ENCODE measurements at regions not wholly inside any gene's neighbourhood (a gene's known extent, or its start where the extent isn't known, plus 50 kb on each side); places are given as distances from the start of the nearest gene placed in this dataset.

DNA sequence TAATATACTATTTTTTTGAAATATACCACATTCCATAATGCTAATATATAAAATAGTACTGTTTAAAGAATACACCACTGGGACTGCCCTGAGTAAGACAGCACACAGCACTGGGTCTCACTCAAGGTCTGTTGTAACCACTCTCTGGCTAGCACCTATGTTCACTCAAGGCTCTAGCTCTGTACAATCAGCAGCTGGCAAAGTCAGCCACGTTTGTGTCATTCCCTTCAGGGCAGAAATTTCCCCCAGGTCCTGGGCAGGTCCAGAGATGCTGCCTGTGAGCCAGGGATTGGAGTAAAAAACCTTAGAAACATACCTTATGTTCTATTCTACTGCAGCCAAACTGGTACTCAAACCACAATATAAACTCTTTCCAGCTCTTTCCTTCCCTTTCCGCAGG is 1160.2 kb upstream of the ADGRL3 start:
- no peak for DNase-seq

DNA sequence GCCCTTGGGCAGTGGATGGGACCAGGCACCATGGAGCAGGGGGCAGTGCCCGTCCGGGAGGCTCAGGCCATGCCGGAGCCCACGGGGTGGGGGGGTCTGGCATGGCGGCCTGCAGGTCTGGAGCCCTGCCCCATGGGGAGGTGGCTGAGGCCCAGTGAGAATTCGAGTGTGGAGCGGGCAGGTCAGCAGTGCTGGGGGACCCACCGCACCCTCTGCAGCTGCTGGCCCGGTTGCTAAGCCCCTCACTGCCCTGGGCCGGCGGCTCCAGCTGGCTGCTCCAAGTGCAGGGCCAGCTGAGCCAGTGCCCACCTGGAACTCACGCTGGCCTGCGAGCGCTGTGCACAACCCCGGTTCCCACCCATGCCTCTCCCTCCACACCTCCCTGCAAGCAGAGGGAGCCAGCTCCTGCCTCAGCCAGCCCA is 1157.9 kb upstream of the ADGRL3 start:
- no peak for DNase-seq

DNA sequence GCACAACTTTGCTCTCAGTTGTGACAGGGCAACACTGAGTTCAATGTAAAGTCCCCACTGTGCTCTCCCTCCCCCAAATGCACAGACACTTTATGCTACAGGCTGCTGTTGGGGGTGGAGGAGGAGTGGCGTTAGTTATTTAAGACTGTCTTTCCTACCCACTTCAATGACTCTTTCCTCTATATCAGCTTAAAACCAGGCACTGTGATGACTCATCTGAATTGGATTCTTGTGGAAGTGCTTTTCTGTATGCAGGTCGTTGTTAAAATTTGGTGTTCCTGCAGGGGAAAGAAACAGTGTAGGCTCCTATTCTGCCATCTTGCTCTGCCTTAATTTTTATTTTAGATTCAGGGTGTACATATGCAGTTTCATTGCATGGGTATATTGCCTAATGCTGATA is 1157.2 kb upstream of the ADGRL3 start:
- no peak for DNase-seq

DNA sequence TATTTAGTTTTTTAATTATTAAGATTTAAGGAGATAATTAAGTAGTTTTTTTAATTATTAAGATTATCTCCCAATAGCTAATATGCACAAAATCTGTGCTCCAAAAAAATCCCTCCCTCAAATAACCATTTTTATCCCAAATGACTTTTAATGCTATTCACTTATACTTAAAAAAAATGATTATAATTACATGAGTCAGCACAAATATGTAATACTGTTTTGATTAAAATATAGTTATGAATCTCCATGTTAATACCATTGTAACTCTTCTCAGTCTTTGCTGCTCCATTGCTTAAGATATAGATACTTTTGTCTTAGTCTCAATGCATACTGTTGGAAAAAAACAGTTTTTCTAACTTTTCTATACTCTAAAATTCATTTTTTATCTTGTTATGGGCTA is 1121.1 kb upstream of the ADGRL3 start:
- DNase-seq = no peak

DNA sequence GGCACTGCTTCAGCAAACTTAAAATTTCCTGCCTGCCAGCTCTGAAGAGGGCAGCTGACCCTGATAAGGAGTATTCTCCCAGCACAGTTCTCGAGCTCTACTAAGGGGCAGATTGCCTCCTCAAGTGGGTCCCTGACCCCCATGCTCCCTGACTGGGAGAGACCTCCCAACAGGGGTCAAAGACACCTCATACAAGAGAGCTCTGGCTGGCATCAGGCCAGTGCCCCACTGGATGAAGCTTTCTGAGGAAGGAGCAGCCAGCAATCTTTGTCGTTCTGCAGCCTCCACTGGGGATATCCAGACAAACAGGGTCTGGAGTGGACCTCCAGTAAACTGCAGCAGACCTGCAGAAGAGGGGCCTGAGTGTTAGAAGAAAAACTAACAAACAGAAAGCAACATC is 1118.3 kb upstream of the ADGRL3 start:
- DNase-seq = no peak

DNA sequence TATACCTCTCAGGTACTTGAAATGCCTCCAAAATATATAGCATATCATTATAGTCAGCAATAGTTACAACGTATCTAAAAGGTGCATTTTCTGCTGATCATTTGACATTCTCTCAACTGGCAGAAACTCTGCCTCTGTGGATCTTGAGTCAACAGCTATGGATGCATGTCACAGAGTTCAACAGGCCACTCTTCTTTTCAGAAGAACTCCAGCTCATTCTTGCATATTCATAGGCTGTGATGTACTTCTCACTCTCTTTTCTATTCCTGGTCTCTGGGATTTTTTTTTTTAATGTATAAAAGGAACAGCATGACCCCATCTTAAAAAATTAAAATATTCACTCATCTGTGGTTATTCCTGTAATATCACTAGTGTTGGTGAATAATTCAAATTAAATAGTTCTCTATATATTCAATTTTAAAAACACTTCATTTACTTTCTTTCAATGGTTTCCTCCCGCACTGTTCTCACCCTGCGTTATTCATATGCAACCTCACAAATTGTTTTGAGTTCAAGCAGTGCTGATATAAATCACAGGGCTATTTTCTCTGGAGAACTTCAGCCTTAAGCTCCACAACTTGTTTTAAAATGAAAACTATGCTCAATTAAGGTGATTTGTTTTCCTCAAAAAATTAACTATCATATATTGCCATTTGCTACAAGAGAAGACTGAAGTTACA is 1111.2 kb upstream of the ADGRL3 start:
- no peak for DNase-seq

DNA sequence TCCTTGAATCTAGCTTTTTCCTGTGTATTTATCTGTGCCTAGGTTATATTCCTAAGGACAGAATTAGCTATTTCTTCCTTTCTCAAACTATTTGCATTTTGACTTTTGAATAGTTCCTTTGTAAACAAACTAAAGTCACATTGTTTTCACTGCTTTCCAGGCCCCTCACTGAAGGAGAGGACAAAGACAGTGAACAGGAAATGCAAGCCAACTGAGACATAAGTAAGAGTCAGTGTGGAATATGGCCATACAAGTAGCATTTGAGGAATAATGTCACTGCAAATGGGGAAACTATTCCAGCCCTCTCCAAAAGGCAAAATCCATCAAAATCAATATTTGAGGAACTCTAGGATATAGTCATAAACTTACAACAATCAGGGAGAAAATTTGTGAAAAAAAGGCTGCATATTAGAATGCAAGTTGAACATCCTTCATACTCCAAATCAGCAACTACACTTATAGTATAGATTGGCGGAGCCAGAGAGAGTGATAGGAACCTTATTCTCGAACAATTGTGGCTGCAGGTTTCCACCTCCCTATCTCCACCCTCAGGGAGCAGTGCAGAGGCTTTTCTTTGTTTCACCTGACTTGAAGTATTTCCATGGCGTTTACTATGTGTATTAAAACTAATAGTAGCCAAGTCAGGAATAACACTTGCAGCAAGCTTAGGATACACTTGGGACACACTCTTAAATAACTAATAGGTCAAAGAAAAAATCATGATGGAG is 1110.4 kb upstream of the ADGRL3 start:
- DNase-seq = no peak

DNA sequence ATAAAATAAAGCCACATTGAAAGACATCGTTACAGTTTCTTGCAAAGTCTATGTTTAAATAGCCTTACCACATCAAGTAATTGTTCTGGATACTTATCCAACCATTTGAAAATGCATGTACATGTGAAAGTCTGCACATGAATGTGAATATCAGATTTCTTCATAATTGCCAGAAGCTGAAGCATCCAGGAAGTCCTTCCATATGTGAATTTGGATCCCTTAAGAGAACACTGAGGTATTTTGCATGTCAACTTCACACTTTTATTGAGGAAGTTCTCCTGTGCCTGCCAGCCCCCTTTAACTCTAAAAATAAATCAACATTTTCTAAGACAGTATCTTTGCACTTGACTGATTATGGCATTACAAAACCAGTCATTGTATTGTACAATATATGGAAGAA is 1103.5 kb upstream of the ADGRL3 start:
- no peak for DNase-seq

DNA sequence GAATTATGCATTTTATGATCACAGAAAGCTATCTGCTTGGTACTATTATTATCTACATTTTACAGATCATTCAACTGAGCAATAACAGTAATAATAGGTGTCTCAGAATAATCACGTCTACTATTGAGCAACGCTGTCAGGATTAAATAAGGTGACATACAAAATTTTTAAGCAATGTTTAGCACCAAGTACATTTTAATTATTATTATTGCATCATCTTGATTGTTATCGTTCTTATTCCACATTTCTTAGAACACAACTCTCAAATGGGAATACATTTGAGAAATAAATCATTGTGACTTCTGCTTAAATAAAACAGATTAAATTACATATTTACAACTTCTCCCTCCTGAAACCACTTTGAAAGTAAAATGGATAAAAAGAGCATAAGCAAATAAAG is 1083.5 kb upstream of the ADGRL3 start:
- DNase-seq = no peak

DNA sequence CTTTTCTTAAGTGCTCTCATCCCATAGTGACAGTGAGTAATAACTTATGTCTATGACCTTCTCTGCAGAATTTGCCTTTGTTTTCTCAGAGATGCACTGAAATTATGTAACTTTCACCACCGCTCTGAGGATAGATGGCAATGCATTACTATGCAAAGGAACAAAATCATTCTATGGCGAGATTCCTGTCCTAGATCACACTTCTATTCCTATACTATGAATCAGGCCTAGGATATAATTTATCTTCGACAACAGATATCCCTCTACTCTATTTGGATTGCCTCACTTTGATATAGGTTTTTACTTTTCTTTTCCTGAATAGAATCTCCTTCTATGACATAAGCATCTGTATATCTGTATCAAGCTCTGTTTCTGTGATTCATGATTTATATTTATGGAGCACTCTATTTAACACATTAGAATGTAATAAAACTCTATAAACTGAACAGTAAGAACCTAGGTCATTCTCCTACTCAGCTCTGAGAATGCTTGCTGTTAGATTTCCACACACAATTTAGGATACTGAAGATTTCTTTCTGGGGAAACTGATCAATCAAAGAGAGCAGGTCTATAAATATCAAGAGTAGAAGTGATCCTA is 1082.3 kb upstream of the ADGRL3 start:
- DNase-seq = no peak

DNA sequence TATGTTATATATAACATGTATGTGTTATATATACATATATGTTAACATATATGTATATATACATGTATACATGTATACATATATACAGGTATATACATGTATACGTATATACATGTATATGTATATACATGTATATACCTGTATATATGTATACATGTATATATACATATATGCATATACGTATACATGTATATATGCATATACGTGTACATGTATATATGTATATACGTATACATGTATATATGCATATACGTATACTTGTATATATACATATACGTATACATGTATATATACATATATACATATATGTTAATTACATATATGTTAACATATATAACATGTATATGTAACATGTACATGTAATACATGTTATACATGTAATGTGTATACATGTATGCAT is 1077.3 kb upstream of the ADGRL3 start:
- no peak for DNase-seq

DNA sequence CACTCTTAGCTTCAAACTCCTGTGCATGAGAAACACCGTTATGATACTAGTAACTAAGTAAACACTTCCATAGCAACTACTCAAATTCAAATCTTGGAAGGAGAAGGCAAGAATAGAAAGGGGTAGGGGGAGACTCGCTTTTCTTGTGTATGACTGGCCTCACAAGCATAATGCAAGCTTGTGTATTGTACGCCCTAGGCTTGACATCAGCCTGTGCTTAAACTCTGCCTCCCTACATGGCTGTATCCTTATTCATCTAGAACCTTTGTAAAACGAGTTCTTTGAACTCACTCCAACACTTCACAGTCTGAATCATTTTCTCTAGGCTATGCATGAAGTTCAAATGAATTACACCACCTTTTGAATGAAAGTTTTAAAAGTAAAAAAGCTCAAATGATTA is 1071.2 kb upstream of the ADGRL3 start:
- DNase-seq = no peak

DNA sequence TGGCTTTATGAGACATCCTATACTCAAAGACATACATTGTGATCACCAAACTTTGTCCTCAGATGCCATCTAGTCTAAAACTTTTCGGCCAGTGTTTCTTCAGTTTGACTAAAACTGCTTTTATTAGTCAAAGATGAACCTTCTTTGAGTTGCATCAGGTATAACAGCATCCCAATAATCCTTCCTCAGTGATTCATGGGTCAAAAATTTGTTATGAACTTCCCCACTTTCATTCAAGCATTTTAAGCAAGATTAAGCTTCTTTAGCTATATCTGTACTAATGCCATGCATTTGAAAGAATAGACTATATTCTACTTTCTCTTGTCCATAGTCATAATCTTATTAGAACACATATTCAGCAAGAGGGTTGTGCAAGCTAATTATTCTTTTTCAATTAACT is 1070.4 kb upstream of the ADGRL3 start:
- DNase-seq = no peak

DNA sequence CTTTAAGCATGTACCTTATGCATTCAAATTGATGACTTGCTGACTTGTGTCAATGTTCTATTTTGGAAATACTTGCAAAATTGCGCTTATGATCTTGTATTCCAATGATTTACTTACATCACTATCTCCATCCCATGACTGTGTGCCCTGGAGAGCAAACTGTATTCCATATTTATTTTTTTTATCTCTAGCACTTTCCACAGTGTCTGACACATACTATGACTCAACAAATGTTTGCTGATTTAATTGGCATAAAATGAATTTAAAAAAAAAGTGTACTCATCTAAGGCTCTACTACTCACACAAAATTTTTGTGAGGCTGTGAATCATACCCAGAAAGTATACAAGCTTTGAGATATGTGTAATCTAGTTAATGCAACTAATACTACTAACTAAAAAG is 1066.8 kb upstream of the ADGRL3 start:
- DNase-seq = no peak

DNA sequence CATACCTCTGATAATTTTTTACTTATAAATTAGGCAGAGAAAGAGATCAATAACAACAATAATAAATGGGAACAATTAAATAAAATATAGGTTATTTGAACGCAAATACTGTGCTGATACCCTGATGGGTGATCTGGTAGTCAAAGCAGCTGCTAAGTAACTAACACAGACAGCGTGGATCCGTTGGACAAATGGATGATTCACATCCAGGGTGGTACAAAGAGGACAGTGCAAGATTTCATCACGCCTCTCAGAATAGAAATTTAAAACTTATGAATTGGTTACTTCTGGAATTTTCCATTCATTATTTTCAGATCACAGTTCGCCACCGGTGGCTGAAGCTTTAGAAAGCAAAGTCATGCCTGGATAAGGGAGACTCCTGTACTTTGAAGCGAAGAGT is 1066.0 kb upstream of the ADGRL3 start:
- no peak for DNase-seq

DNA sequence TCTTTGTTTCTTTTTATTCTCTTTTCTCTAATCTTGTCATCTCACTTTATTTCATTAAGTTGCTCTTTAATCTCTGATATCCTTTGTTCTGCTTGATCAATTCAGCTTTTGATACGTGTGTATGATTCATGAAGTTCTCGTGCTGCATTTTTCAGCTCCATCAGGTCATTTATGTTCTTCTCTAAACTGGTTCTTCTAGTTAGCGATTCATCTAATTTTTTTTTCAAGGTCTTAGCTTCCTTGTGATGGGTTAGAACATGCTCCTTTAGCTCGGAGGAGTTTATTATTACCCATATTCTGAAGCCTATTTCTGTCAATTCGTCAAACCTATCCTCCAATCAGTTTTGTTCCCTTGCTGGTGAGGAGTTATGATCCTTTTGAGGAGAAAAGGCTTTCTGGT is 1045.0 kb upstream of the ADGRL3 start:
- DNase-seq = no peak

DNA sequence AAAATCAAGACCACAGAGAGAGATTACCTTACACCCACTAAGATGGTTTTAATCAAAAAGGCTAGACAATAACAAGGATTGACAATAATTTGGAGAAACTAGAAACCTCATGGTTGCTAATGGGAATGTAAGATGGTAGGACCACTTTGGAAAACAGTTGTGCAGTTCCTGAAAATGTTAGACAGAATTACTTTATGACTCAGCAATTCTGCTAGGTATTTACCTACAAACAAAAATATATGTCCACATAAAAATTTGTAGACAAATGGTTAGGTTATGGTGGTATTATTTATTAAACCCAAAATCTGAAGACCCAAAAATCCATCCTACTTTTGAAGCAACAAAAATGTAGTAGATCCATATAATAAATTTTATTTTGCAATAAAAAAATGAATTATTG is 1027.0 kb upstream of the ADGRL3 start:
- no peak for DNase-seq

DNA sequence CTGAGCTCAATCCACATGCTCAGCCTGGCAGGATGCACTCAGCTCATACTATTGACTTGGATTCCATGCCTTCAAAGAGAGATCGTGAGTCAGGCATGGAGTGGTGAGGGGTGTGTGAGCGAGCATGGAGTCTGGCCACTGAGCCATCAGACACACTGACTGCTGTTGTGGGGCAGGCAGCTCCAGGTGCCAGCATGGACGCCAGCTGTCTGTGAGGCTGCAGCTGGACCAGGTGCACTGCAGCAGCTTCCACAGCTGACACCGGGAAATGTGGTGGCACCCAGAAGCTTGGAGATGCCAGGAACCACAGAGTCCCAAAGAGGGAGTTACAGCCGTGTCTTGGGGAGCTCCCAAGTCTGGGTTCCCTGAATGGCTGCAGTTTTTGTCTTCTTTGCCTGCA is 1026.4 kb upstream of the ADGRL3 start:
- DNase-seq = no peak

DNA sequence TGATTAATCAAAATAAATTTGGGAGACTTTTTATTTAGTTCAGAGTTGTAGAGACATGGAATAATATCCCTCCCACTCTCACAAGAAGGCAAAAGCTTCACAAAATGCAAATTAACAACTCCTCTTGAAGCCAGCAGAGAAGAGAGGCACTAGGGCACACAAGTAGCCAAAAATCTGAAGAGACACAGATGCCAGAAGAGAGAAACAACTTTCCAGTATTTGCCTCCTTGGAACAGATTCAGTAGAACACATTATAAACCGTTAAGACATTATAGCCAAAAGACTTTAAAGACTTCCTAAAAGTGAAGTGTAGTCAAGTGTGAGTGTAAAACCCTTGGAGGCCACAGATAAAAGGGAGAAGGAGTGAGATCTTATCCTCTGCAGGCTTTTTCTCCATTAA is 1024.9 kb upstream of the ADGRL3 start:
- DNase-seq = no peak

DNA sequence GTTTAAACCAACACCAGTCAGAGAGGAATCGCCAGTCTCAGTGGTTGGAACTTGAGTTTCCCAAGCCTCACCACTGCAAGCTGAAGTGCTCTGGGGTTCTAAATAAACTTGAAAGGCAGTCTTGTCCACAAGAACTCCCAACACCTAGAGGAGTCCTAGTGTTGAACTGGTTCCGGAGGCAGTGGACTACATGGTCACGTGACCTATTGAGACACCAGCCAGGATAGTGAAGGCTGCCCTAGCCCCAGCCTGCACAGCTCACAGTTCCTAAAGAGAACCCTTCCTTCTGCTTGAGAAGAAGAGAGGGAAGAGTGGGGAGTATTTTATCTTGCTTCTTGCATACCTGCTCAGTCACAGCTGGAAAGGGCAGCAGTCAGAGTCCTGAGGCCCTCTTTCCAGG is 1012.7 kb upstream of the ADGRL3 start:
- no peak for DNase-seq

DNA sequence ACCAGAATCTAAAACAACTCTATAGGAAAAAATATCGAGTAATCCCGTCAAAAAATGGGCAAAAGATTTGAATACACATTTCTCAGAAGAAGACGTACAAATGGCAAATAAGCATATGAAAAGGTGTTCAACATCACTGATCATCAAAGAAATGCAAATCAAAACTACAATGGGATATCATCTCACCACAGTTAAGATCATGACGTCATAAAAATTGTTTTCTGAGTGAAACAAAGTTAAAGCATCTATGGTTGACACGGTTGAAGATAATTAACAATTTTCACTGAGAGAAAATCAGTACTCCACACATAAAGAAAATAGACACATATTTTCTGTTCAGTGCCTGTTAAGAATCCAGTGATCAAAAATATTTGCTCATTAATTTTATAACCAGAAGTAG is 1010.8 kb upstream of the ADGRL3 start:
- DNase-seq = no peak

DNA sequence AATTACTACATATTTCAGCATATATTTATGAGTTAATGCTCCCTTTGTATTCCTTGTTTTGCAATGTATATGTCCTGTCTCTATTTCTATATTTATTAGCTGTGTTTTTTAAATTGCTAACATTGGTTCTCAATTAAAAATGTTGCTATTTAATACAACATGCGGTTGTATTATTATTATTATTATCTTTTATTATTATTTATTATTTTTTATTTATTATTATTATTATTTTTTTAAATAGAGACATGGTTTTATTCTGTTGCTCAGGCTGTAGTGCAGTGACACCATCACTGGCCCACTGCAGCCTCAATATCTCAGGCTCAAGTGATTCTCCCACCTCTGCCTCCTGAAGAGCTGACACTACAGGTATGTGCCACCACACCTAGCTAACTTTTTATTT is 1005.9 kb upstream of the ADGRL3 start:
- DNase-seq = no peak

DNA sequence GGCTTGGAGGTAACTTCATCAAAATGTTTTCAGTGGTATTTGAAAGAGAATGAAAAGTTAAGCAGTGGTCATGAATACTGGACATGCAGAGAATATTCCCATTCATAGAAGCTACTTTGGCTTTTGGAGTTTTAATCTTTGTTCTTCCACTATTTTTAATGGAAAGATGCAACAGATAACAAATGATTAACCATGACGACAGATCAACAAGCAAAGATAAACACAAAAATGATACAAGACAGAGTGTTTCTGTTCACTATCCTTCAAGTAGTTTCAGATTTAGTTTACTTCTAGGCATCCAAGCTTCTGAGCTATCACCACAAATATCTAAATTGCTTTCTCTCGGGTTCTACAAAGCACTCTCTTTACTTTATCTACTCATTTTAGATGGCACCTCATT is 1004.9 kb upstream of the ADGRL3 start:
- no peak for DNase-seq

DNA sequence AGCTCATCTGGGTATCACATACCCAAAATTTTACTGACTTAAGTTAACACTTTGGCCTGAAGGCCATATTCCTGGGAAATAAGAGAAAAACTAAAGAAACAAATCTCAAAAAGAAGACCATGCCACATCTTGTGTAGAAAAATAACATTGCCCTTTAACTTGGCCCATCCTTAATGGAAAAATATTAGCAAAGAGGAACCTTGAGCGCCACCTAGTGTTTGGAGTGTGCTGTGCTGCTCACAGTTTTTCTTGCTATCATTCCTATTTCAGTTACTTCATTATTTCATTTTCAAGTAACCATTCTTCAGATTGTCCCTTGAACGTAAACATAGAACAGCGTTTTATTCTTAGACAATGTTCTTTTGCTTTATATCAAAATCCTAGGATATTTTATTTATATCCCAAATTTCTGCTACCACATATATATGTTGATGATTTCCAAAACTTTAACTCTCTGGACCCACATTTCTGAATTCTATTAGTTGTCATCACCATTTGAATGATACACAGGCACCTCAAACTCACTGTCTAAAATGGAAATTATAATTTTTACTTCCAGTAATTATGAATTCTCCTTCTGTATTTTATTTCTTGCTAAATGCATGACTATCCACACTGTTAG is 999.0 kb upstream of the ADGRL3 start:
- no peak for DNase-seq
